IMR-90 (cell line): ENCODE measurements at regions not wholly inside any gene's neighbourhood (a gene's known extent, or its start where the extent isn't known, plus 50 kb on each side); places are given as distances from the start of the nearest gene placed in this dataset.

Source experiments
- CTCF ChIP-seq: conservative IDR thresholded peaks from 2 replicates; pipeline ENCODE4 v1.5.1; 2012; ENCODE audit warnings: mild to moderate bottlenecking, low read depth, low read length, improper control_type of control experiment
- MAFK ChIP-seq: IDR thresholded peaks from 2 replicates; pipeline ENCODE4 v1.6.1; 2012; ENCODE audit warnings: low read depth, low read length, improper control_type of control experiment
- RAD21 ChIP-seq: IDR thresholded peaks from 2 replicates; pipeline ENCODE4 v1.6.1; 2012; ENCODE audit warnings: low read length, improper control_type of control experiment
- SMC3 ChIP-seq: fragments of 150-350 bp; IDR thresholded peaks from 2 replicates; pipeline ENCODE4 v1.6.1; 2016; ENCODE audit warnings: low read depth, mild to moderate bottlenecking, antibody characterized with exemption, low read length, moderate library complexity

GRCh38 chrX:26822448-26822847 is 606.5 kb downstream of the MAGEB5 start:
- no peak for TF ChIP-seq CTCF
- TF ChIP-seq RAD21: no peak
- no peak for TF ChIP-seq SMC3
- TF ChIP-seq MAFK: no peak
